ENCODE measurements at regions not wholly inside any gene's neighbourhood (a gene's known extent, or its start where the extent isn't known, plus 50 kb on each side); places are given as distances from the start of the nearest gene placed in this dataset.

DNA sequence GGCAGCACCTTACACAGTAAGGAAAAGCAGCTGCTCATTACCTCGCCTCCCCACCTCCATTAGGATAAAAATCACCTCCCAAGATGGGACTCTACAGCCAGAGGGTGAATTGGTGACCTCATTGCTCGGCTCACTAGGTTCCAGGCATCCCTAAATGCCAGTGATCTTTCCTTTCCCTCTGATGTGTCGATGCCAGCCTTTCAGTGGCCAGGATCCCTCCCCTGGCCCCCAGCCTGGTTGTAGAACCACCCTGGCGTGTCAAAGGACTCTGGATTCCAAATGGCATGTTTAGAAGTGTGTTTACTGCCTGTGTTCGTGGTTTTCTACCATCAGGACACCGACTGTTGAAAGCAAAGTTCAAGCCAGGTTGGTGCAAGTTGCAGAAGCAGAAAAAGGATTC is 72.1 kb upstream of the LYRM9 start:
- H2AFZ ChIP-seq (ENCODE audit: low read length) = no peak overlapping the region
- H2BK12ac ChIP-seq (ENCODE audit: low read depth, low read length) = no peak overlapping the region
- H2BK20ac ChIP-seq (ENCODE audit: low read length) = no peak overlapping the region
- H3K4ac ChIP-seq (replicated peaks; ENCODE audit: insufficient read length, low read depth, low read length) = no peak overlapping the region
- H3K27ac ChIP-seq (ENCODE audit: low read depth, low read length) = no peak overlapping the region
- H4K8ac ChIP-seq (ENCODE audit: extremely low read depth, insufficient read depth, low read length) = no peak overlapping the region
- H2AK5ac ChIP-seq (ENCODE audit: low read depth, low read length) = no peak overlapping the region
- H3K56ac ChIP-seq (replicated peaks; ENCODE audit: insufficient read length, low read depth, low read length) = no peak overlapping the region
- no peaks in the 10 kb centered on the region for H3K79me2 ChIP-seq (ENCODE audit: control insufficient read depth in 1 of 2, insufficient read depth in 2 of 2, low read length in 2 of 2)
- no peaks in the 10 kb centered on the region for H4K20me1 ChIP-seq (replicated peaks in 1 of 2; ENCODE audit: control insufficient read depth in 1 of 2, insufficient read depth in 2 of 2, low read length in 2 of 2)
- FAIRE-seq = no peak
- no peaks in the 10 kb centered on the region for H3K36me3 ChIP-seq (ENCODE audit: control insufficient read depth in 2 of 4, insufficient read depth in 4 of 4, low read length in 3 of 4)
- H2BK120ac ChIP-seq (replicated peaks; ENCODE audit: low read depth, low read length) = no peak overlapping the region
- no peak overlapping the region for H4K91ac ChIP-seq (replicated peaks; ENCODE audit: insufficient read length, low read length)
- ChIA-PET CTCF (ENCODE audit: partially characterized antibody) (interaction anchor here (0.9 to 1.4 kb wide), 4 partner anchors 17 to 158 kb away, joined by 3 to 5 read pairs (median 4); no protein-coding TSS in a partner anchor), POLR2A (ENCODE audit: partially characterized antibody) (no interaction called here)
- no peak overlapping the region for H3K23ac ChIP-seq (ENCODE audit: insufficient read length)
- no peak overlapping the region for H2BK5ac ChIP-seq (ENCODE audit: low read depth, low read length)
- no peaks in the 10 kb centered on the region for H3K27me3 ChIP-seq (replicated peaks in 1 of 4; ENCODE audit: control insufficient read depth in 3 of 4, extremely low read depth in 1 of 4, insufficient read depth in 3 of 4, low read length in 3 of 4)
- H3K4me3 ChIP-seq (ENCODE audit: extremely low read depth in 1 of 4, insufficient read depth in 2 of 4, low read depth in 3 of 4, low read length in 4 of 4) = no peak overlapping the region
- 86% methylated on average over 6 of the region's 6 CpGs; no CpG with 5 or more reads in 1 of the 2 experiments for WGBS, 2 experiments (ENCODE audit: extremely low coverage in 1 of 2, insufficient coverage in 1 of 2, insufficient read length in 1 of 2, insufficient replicate concordance in 2 of 2, low coverage in 1 of 2, low lambda C conversion rate in 2 of 2, missing lambda C conversion rate in 1 of 2)
- no peak overlapping the region for H3K14ac ChIP-seq (ENCODE audit: insufficient read length)
- DNase-seq (ENCODE audit: low read depth in 1 of 2, low spot score in 2 of 2) = no peak
- no peak overlapping the region for H3K9ac ChIP-seq (replicated peaks in 1 of 4; ENCODE audit: extremely low read depth in 1 of 4, low read depth in 3 of 4, low read length in 3 of 4)
- H2BK15ac ChIP-seq (ENCODE audit: low read length) = no peak overlapping the region
- peaks cover 0 to 2% (median 0%) of the 10 kb centered on the region in 4 experiments; a peak in 3 of 7 replicates for H3K4me1 ChIP-seq (replicated peaks in 1 of 4; ENCODE audit: control insufficient read depth in 3 of 4, insufficient read depth in 4 of 4, low read length in 3 of 4)
- H3K79me1 ChIP-seq (ENCODE audit: low read depth, low read length) = no peaks in the 10 kb centered on the region
- no peak overlapping the region for H4K5ac ChIP-seq (ENCODE audit: insufficient read length, low read depth, low read length)
- no peak overlapping the region for H3K4me2 ChIP-seq (ENCODE audit: insufficient read depth in 1 of 2, low read depth in 2 of 2, low read length in 2 of 2)
- H3K18ac ChIP-seq (ENCODE audit: extremely low read depth, low read length) = no peak overlapping the region
- H3K9me3 ChIP-seq (ENCODE audit: insufficient read depth in 2 of 2, low read depth in 1 of 2, low read length in 1 of 2) = no peaks in the 10 kb centered on the region
- no peaks in the 10 kb centered on the region for H3K23me2 ChIP-seq (ENCODE audit: low read depth, low read length)
- TF ChIP-seq, protein P1, sequence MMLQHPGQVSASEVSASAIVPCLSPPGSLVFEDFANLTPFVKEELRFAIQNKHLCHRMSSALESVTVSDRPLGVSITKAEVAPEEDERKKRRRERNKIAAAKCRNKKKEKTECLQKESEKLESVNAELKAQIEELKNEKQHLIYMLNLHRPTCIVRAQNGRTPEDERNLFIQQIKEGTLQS (IDR thresholded peaks at IDR 0.05; ENCODE audit: insufficient read depth, low read depth, low read length) = no peak
- no peak for TF ChIP-seq BACH1 (IDR thresholded peaks at IDR 0.05; ENCODE audit: low read length)
- no peak for TF ChIP-seq SP4 (IDR thresholded peaks at IDR 0.05; ENCODE audit: low read length)
- no peak for TF ChIP-seq SIN3A (conservative IDR thresholded peaks at IDR 0.05 in 1 of 2, IDR thresholded peaks at IDR 0.05 in 1 of 2; ENCODE audit: low read depth in 1 of 2, low read length in 2 of 2)
- no peak for TF ChIP-seq RAD21 (IDR thresholded peaks at IDR 0.05 in 1 of 2, conservative IDR thresholded peaks at IDR 0.05 in 1 of 2; ENCODE audit: low read depth in 2 of 2, low read length in 2 of 2)
- TF ChIP-seq, protein P2, sequence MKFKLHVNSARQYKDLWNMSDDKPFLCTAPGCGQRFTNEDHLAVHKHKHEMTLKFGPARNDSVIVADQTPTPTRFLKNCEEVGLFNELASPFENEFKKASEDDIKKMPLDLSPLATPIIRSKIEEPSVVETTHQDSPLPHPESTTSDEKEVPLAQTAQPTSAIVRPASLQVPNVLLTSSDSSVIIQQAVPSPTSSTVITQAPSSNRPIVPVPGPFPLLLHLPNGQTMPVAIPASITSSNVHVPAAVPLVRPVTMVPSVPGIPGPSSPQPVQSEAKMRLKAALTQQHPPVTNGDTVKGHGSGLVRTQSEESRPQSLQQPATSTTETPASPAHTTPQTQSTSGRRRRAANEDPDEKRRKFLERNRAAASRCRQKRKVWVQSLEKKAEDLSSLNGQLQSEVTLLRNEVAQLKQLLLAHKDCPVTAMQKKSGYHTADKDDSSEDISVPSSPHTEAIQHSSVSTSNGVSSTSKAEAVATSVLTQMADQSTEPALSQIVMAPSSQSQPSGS (IDR thresholded peaks at IDR 0.05; ENCODE audit: low read length) = no peak
- TF ChIP-seq SRF (IDR thresholded peaks at IDR 0.05; ENCODE audit: low read depth, low read length) = no peak
- no peak for TF ChIP-seq CHD2 (IDR thresholded peaks at IDR 0.05; ENCODE audit: low read length)
- TF ChIP-seq TAF1 (IDR thresholded peaks at IDR 0.05; ENCODE audit: low read depth, low read length) = no peak
- no peak for TF ChIP-seq TAF7 (optimal IDR thresholded peaks at IDR 0.05; ENCODE audit: borderline replicate concordance, low read depth, low read length)
- no peak for TF ChIP-seq SP1 (IDR thresholded peaks at IDR 0.05; ENCODE audit: low read depth, low read length)
